Mesenchymal stem cell (in vitro differentiated cells and primary cell): ENCODE measurements at regions not wholly inside any gene's neighbourhood (a gene's known extent, or its start where the extent isn't known, plus 50 kb on each side); places are given as distances from the start of the nearest gene placed in this dataset.

ENCODE experiments used
- DNase-seq: peaks from one replicate; pipeline ENCODE4 v3.0.0-alpha.2; 2013
- H2AFZ ChIP-seq: one replicate; pipeline ENCODE4 v1.6.1; 2013; ENCODE audit warnings: low read depth, mild to moderate bottlenecking, control low read depth, inconsistent platforms, low read length, moderate library complexity
- H2AK5ac ChIP-seq: 2 replicates; pipeline ENCODE4 v1.6.1; 2013; ENCODE audit warnings: low read length, moderate library complexity, mild to moderate bottlenecking, inconsistent platforms; ENCODE audit not compliant: severe bottlenecking
- H2BK120ac ChIP-seq: one replicate; pipeline ENCODE4 v1.6.1; 2013; ENCODE audit warnings: low read depth, mild to moderate bottlenecking, inconsistent platforms, low read length, moderate library complexity
- H2BK12ac ChIP-seq, 2 experiments: one replicate each; pipeline ENCODE4 v1.6.1; 2013; ENCODE audit warnings: inconsistent platforms in 2 of 2, low read length in 2 of 2, mild to moderate bottlenecking in 2 of 2, moderate library complexity in 2 of 2, control low read depth in 1 of 2
- H2BK15ac ChIP-seq: one replicate; pipeline ENCODE4 v1.6.1; 2013; ENCODE audit warnings: mild to moderate bottlenecking, low read depth, inconsistent platforms; ENCODE audit not compliant: poor library complexity, severe bottlenecking
- H2BK5ac ChIP-seq: 2 replicates; pipeline ENCODE4 v1.6.1; 2013; ENCODE audit warnings: low read depth, mild to moderate bottlenecking, low read length, control low read depth, inconsistent platforms; ENCODE audit not compliant: poor library complexity, severe bottlenecking
- H3K14ac ChIP-seq, 2 experiments: one replicate each; pipeline ENCODE4 v1.6.1; 2013; ENCODE audit warnings: inconsistent platforms in 2 of 2, low read length in 2 of 2, control low read depth in 1 of 2, mild to moderate bottlenecking in 1 of 2, moderate library complexity in 1 of 2
- H3K18ac ChIP-seq, 2 experiments: one replicate each; pipeline ENCODE4 v1.6.1; 2013; ENCODE audit warnings: inconsistent platforms in 2 of 2, low read length in 2 of 2, control low read depth in 1 of 2, low read depth in 1 of 2, mild to moderate bottlenecking in 1 of 2
- H3K23ac ChIP-seq, 2 experiments: one replicate each; pipeline ENCODE4 v1.6.1; 2013; ENCODE audit warnings: inconsistent platforms in 2 of 2, low read length in 2 of 2, mild to moderate bottlenecking in 2 of 2, moderate library complexity in 2 of 2, control low read depth in 1 of 2
- H3K27ac ChIP-seq: 2 replicates; pipeline ENCODE4 v1.5.1; 2013; ENCODE audit warnings: mild to moderate bottlenecking, moderate library complexity, low read length, control low read depth, inconsistent platforms; ENCODE audit not compliant: poor library complexity, severe bottlenecking
- H3K27me3 ChIP-seq, 2 experiments: 2 replicates each; pipeline versions ENCODE4 v1.6.1 to v1.7.0; 2013; ENCODE audit warnings: low read length in 2 of 2, mild to moderate bottlenecking in 2 of 2, moderate library complexity in 2 of 2, control low read depth in 1 of 2, inconsistent platforms in 1 of 2; ENCODE audit not compliant: control insufficient read depth in 1 of 2, insufficient read depth in 1 of 2
- H3K36me3 ChIP-seq, 2 experiments: 2 replicates each; pipeline versions ENCODE4 v1.6.1 to v1.7.0; 2013; ENCODE audit warnings: low read length in 2 of 2, control low read depth in 1 of 2, inconsistent platforms in 1 of 2, low read depth in 1 of 2, mild to moderate bottlenecking in 1 of 2; ENCODE audit not compliant: insufficient read depth in 2 of 2, control insufficient read depth in 1 of 2
- H3K4ac ChIP-seq, 2 experiments: one replicate each; pipeline ENCODE4 v1.6.1; 2013; ENCODE audit warnings: inconsistent platforms in 2 of 2, low read length in 2 of 2, mild to moderate bottlenecking in 2 of 2, moderate library complexity in 2 of 2, control low read depth in 1 of 2, low read depth in 1 of 2
- H3K4me1 ChIP-seq: 2 replicates; pipeline ENCODE4 v1.6.1; 2013; ENCODE audit warnings: low read depth, low read length, control low read depth; ENCODE audit not compliant: control insufficient read depth, insufficient read depth
- H3K4me2 ChIP-seq: 2 replicates; pipeline ENCODE4 v1.6.1; 2013; ENCODE audit warnings: low read length, mild to moderate bottlenecking, inconsistent platforms; ENCODE audit not compliant: poor library complexity, severe bottlenecking
- H3K4me3 ChIP-seq, 2 experiments: 2 replicates each; pipeline versions ENCODE4 v1.5.1 to v1.7.0; 2013; ENCODE audit warnings: low read length in 2 of 2, mild to moderate bottlenecking in 2 of 2, control low read depth in 1 of 2, low read depth in 1 of 2; ENCODE audit not compliant: insufficient read depth in 1 of 2
- H3K79me1 ChIP-seq: replicated peaks from 2 replicates; pipeline ENCODE4 v1.6.1; 2013; ENCODE audit warnings: mild to moderate bottlenecking, control low read depth, low read length, inconsistent platforms; ENCODE audit not compliant: poor library complexity, severe bottlenecking
- H3K9ac ChIP-seq: 2 replicates; pipeline ENCODE4 v1.7.0; 2013; ENCODE audit warnings: mild to moderate bottlenecking, low read length, moderate library complexity
- H3K9me3 ChIP-seq: 2 replicates; pipeline ENCODE4 v1.7.0; 2013; ENCODE audit warnings: mild to moderate bottlenecking, low read length; ENCODE audit not compliant: control insufficient read depth
- H4K8ac ChIP-seq: one replicate; pipeline ENCODE4 v1.6.1; 2013; ENCODE audit warnings: inconsistent platforms, mild to moderate bottlenecking, low read length, moderate library complexity
- H4K91ac ChIP-seq: one replicate; pipeline ENCODE4 v1.6.1; 2013; ENCODE audit warnings: mild to moderate bottlenecking, low read length, inconsistent platforms
- WGBS: methylation state at CpG from one replicate; pipeline ENCODE4 v1.1.7; 2013; ENCODE audit warnings: mixed read lengths; 5-methylcytosine and 5-hydroxymethylcytosine counted together

DNA sequence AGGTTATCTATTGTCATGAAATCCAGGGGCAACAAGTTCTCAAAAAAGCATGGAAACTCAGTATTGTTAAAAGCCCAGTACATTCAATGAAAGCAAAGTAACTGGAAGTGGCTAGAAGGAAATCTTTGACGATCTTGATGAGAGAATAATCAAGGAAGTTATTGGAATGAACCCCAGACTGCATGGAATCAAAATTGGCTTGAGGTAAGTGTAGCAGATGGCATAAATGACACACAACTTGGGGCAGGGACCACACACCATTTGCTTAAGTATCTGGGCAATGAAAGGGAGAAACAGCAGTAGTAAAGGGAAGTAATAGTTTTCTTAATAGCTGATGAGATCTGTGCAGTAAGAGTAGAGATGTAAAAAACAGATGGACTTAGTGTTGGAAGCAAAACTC is 238.0 kb downstream of the HS3ST3A1 start:
- no peak overlapping the region for H2AFZ ChIP-seq
- no peak overlapping the region for H3K4ac ChIP-seq
- H3K79me1 ChIP-seq: no peaks in the 10 kb centered on the region
- H2BK15ac ChIP-seq: no peak overlapping the region
- H3K36me3 ChIP-seq: no peaks in the 10 kb centered on the region
- no peak overlapping the region for H2BK12ac ChIP-seq
- no peak overlapping the region for H2AK5ac ChIP-seq
- 87% methylated on average over 1 of the region's 1 CpG for WGBS
- H2BK5ac ChIP-seq: no peak overlapping the region
- H3K4me2 ChIP-seq: no peak overlapping the region
- H3K4me3 ChIP-seq: no peak overlapping the region
- DNase-seq: no peak
- H3K27me3 ChIP-seq: no peaks in the 10 kb centered on the region
- no peak overlapping the region for H4K91ac ChIP-seq
- no peak overlapping the region for H3K14ac ChIP-seq
- H3K9ac ChIP-seq: no peak overlapping the region
- no peak overlapping the region for H3K18ac ChIP-seq
- no peak overlapping the region for H4K8ac ChIP-seq
- H3K9me3 ChIP-seq: no peaks in the 10 kb centered on the region
- H3K27ac ChIP-seq: no peak overlapping the region
- H3K23ac ChIP-seq: no peak overlapping the region
- peaks cover 2% of the 10 kb centered on the region for H3K4me1 ChIP-seq
- H2BK120ac ChIP-seq: no peak overlapping the region

DNA sequence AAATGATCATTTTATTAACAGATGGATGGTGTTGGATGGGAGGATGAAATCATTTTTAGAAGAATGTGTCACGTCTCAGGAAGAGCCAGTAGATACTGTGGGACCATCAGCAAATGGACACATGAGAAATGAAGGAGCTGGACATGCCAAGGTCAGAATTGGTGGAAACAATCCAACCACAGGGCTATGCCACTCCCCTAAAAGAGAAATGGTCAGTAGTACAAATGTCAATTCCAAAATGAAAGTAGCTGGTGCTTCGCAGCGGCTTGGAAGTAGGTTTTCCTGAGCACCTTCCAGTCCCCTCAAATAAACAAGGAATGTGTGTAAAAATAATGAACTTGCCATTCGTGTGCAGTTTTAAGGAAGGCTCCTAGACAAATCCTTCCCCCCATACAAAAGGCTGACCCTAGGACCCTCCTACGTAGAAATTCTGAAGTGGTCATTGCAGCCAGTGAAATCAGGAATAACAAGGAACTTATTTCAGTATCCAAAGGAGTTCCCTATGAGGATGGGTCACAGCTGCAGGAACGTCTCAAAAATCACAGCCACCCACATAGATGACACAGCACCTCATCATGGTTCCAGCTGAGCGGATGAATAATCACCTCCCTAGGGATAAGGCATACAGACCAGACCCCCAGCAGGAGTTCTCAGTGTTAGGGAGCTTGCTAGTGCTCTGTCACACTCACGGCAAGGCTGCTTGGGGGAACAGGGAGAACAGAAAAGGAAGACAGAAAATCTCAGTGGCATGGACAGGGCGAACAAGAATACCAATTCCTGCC is 239.2 kb downstream of the HS3ST3A1 start:
- Histone ChIP-seq H3K27me3 (no peaks in the 10 kb centered on the region), H3K36me3 (no peaks in the 10 kb centered on the region), H2BK5ac (no peak overlapping the region), H2AFZ (peak overlapping the region; percentile 51), H3K14ac (no peak overlapping the region), H3K9ac (peak overlapping the region; percentile 42), H2BK12ac (no peak overlapping the region), H3K4me2 (peak overlapping the region; percentile 21), H2BK120ac (no peak overlapping the region), H3K4ac (no peak overlapping the region), H3K23ac (no peak overlapping the region), H4K91ac (no peak overlapping the region), H2AK5ac (no peak overlapping the region), H3K9me3 (no peaks in the 10 kb centered on the region), H3K79me1 (no peaks in the 10 kb centered on the region), H3K27ac (no peak overlapping the region), H3K4me1 (peaks cover 2% of the 10 kb centered on the region), H3K18ac (no peak overlapping the region), H4K8ac (no peak overlapping the region), H2BK15ac (no peak overlapping the region), H3K4me3 (peak overlapping the region in 1 of 2 experiments; percentile 51)
- DNase-seq: peak; percentile 22
- WGBS: 42% methylated on average over 4 of the region's 9 CpGs

DNA sequence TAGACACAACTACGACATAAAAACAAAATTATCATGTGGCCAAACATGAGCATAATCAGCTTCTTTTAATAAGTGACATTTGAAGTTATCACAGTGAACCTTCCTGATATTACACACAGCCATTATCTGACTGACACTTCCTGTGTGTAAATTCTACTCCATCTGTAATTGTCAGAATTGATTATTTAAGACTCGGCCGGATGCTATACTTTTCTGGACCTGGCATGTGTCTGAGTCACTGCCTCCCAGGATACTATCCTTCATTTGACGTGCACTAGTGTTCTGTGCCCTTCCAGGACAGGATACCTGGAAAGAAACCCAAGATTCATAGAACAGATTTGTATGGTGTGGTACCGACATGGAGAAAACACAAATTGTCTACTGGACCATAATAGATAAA is 242.0 kb downstream of the HS3ST3A1 start:
- H3K14ac ChIP-seq: no peak overlapping the region
- no peaks in the 10 kb centered on the region for H3K79me1 ChIP-seq
- no peak overlapping the region for H4K91ac ChIP-seq
- 55% methylated on average over 4 of the region's 5 CpGs for WGBS
- no peaks in the 10 kb centered on the region for H3K36me3 ChIP-seq
- H3K9ac ChIP-seq: no peak overlapping the region
- no peak overlapping the region for H3K23ac ChIP-seq
- H3K4ac ChIP-seq: no peak overlapping the region
- H2AK5ac ChIP-seq: no peak overlapping the region
- no peaks in the 10 kb centered on the region for H3K9me3 ChIP-seq
- H3K18ac ChIP-seq: no peak overlapping the region
- no peak overlapping the region for H3K4me2 ChIP-seq
- H3K27ac ChIP-seq: no peak overlapping the region
- peak; percentile 8 for DNase-seq
- no peak overlapping the region for H2BK120ac ChIP-seq
- H3K27me3 ChIP-seq: no peaks in the 10 kb centered on the region
- H2BK12ac ChIP-seq: no peak overlapping the region
- H2BK5ac ChIP-seq: no peak overlapping the region
- no peak overlapping the region for H2BK15ac ChIP-seq
- H2AFZ ChIP-seq: no peak overlapping the region
- peaks cover 2% of the 10 kb centered on the region for H3K4me1 ChIP-seq
- H3K4me3 ChIP-seq: no peak overlapping the region
- H4K8ac ChIP-seq: no peak overlapping the region

- DNase-seq: no peak
- whole genome bisulfite sequencing: 92% methylated on average over 1 of the region's 1 CpG
Measured at GRCh38 chr17:13355054-13355453, 246.7 kb downstream of the HS3ST3A1 start.

More at GRCh38 chr17:13355054-13355453, 246.7 kb downstream of the HS3ST3A1 start:
- H3K9me3 ChIP-seq: no peaks in the 10 kb centered on the region
- no peak overlapping the region for H2AK5ac ChIP-seq
- H2BK12ac ChIP-seq: no peak overlapping the region
- no peak overlapping the region for H4K91ac ChIP-seq
- no peak overlapping the region for H2BK5ac ChIP-seq
- no peaks in the 10 kb centered on the region for H3K79me1 ChIP-seq
- no peak overlapping the region for H3K9ac ChIP-seq
- no peak overlapping the region for H2AFZ ChIP-seq
- H3K18ac ChIP-seq: no peak overlapping the region
- H4K8ac ChIP-seq: no peak overlapping the region
- H3K4me1 ChIP-seq: peaks cover 2% of the 10 kb centered on the region
- no peak overlapping the region for H2BK120ac ChIP-seq
- no peaks in the 10 kb centered on the region for H3K27me3 ChIP-seq
- H3K27ac ChIP-seq: no peak overlapping the region
- no peak overlapping the region for H3K4me2 ChIP-seq
- no peaks in the 10 kb centered on the region for H3K36me3 ChIP-seq
- H3K23ac ChIP-seq: no peak overlapping the region
- H3K4ac ChIP-seq: no peak overlapping the region
- H3K4me3 ChIP-seq: no peak overlapping the region
- H2BK15ac ChIP-seq: no peak overlapping the region
- no peak overlapping the region for H3K14ac ChIP-seq
